NCI-H345 treated with DMSO at 0.1 percent for 48 hours (cell line): ENCODE measurements at regions not wholly inside any gene's neighbourhood (a gene's known extent, or its start where the extent isn't known, plus 50 kb on each side); places are given as distances from the start of the nearest gene placed in this dataset.

Experiments used
- DNase-seq: peaks from one replicate; lab custom pipeline; 2025; ENCODE audit not compliant: unreplicated experiment; lab: John Stamatoyannopoulos, UW

DNA sequence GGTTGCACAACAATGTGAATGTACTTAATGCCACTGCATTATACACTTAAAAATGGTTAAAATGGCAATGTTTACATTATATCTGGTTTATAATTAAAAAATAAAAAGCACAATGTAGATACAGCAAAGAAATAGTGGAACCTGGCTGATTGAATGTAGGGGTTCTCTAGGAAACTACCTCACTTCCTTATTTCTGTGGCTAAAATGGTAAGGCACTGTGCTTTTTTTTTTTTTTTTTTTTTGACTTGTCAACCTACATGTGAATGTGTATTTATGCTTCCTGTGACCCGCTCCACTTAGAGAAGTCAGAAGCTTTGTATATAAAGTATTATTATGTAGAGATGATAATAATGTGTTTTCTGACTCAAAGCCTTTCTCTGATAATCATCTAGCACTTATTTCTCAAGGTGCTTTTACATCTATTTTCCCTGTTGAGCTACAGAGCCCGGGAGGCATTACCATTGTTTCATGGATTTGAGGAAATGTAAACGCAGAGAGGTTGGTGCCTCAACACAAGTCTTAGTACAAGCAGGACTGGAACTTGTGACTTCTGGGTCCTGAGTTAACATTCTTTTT lies 55.0 kb downstream of the SOX4 start:
- DNase-seq, result no peak

DNA sequence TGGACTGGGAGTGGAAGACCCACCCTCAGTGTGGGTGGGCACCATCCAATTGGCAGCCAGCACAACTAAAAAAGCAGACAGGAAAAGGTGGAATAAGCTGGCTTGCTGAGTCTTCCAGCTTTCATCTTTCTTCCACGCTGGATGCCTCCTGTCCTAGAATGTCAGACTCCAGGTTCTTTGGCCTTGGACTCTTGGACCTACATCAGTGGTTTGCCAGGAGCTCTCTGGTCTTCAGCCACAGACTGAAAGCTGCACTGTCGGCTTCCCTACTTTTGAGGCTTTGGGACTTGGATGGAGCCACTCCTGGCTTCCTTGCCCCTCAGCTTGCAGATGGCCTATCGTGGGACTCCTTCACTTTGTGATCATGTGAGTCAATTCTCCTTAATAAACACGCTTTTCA lies 59.8 kb downstream of the SOX4 start:
- no peak for DNase-seq

DNA sequence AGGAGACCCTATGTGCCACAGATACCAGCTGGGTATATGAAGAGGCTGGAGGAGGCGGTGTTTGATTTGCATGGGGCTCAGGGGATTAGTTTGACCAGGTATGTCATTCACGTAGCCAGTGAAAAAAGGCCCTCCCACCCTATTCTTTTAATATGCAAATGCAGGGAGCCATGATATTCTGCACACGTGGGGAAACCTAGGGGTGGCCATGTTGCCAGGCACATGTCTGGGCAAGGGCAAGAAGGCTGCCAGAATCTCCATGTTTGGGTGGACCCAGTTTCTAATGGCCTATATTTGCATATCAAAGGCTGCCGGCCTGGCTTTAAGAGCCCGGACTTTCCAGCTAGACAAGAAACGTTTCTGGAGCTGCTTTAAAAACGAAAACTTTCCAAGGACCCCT lies 60.4 kb downstream of the SOX4 start:
- no peak for DNase-seq

DNA sequence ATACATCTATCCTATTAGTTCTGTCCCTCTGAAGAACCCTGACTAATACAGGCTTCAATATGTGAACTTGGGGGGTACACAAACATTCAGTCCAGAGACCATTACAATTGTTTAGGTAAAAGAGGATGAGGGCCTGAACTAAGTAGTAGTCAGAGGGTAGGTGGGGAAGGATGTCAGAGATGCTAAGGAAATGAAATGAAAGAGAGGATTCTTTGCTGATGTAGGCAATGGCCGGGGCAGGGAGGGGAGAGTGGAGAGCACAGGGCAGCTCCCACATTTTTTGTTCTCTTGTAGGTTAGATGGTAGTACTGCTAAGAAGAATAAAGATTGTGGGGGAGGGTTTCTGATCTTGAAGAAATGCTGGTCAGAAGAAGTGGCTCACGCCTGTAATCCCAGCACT lies 60.8 kb downstream of the SOX4 start:
- DNase-seq, result no peak

DNA sequence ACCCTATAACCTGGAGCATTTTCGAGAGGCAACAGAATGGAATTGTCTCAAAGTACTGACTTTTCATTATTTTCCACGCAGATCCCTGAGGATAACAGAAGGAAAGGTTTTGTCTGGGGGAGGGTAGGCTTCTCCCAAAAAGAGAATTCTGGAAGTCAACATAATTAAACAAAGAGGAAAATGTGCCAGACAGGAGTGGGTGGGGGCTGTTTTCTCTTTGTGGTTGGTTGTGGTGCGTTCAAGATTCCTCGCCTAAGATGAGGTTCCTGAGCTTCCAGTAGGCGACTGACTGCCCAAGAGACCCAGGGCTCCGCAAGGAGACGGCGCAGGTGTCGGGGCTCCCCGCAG lies 70.4 kb downstream of the SOX4 start:
- DNase-seq, result no peak

DNA sequence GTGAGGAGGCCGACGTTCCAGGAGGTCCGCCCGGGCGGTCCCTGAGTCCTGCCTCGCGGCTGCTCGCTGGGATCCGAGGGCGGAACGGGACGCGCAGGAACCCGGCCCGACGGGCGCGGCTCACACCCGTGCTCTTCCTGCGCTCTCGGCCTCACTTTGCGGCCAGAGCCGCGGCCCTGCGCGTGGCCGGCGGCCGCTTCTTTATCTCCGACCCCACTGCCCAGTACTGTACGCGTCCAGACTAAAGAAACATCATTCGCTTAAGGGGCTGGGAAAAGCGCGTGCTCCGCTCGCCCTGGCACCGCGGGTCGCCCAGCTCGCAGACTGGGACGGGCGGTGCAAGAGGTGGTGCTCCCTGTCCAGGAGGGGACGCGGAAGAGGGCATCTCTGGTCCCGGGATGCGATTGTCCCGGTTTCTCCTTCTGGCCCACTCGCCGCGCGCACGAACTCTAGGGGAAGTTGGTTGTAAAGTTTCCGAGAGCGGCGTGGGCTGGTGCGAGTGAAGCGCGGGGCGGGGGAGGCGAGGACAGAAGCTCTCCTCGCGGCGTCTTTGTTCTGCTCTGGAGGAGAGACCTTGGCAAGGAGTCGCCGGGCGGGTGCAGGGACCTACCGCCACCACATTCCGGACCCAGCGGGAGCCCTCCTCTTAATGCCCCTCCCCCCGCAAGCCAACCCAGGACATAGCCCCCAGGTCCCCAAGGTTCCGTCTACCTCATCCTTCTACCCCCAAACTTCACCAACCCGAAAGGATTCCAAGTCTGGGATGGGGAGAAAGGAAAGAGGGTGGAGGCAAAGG lies 71.0 kb downstream of the SOX4 start:
- DNase-seq, result no peak

DNA sequence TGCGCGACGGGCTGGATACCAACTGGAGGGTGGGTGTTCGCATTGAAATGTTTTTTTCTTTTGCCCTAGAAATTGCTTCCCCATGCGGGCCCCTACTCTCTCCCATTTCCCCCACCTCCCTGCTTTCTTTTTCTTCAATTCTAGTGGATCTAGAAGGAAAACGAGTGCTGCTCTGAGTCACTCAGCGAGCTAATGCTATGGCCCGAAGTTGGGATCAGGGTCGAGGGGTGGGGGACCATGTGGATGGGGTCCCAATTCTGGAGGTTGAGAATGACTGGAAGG lies 71.5 kb downstream of the SOX4 start:
- DNase-seq, result no peak

DNA sequence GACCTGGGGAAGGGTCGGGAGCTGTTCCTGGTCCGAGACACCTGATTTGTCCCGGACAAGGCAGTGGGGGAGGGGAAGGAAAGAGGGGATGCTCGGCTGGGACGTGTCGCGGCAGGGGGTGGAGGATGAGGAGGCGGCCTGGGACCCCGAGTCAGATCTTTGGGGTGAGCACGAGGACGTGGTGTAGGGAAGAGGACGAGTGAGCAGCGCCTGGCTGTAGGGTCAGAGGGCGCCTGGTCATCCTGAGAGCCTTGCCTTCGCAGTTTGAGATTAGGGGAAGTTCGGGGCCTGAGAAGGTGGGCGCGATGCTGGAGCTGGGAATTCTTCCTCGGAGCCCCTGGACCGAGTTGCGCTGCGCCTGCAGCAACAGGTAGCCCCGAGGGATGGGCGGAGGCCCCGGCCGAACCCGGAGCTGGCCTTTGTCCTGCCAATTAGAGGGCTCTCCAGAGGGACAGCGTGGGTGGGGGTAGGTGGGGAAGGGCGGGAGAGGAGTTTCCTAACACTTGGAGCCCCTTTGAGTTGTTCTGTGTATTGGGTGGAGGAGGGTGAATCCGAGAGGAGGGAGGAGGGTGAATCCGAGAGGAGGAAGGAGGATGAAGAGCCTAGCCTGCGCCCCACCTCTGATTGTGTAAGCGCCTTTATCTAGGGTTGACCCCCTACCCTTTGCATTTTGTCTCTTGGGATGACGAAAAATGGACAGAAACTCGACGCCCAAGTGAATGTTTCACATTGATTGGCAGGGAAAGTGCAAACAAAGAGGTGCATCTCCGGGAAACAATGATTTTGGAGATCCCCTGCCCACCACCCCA lies 72.0 kb downstream of the SOX4 start:
- DNase-seq, result no peak

DNA sequence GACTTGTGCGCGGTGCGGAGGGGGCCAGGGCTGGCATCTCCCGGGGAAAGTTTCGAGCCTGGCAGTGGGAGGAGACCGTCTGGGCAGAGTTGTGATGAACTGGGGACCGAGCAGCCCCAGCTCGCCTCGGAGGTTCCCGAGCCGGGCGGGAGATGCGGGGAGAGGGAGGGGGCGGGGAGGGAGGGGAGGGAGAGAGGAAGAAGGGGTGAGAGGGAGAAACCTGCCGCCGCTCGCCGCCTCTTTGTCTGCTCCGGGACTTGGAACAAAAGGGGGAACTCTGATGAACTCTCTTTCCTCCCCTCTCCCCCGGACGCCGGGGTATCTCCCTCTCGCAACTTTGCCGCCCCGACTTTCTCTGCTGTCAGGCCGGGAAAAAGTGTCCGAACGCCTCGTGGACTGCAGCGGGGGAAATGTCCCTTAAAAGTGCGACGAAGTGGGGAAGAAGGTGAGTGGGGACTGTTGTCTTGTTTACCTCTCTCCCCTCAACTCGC lies 72.7 kb downstream of the SOX4 start:
- no peak for DNase-seq

DNA sequence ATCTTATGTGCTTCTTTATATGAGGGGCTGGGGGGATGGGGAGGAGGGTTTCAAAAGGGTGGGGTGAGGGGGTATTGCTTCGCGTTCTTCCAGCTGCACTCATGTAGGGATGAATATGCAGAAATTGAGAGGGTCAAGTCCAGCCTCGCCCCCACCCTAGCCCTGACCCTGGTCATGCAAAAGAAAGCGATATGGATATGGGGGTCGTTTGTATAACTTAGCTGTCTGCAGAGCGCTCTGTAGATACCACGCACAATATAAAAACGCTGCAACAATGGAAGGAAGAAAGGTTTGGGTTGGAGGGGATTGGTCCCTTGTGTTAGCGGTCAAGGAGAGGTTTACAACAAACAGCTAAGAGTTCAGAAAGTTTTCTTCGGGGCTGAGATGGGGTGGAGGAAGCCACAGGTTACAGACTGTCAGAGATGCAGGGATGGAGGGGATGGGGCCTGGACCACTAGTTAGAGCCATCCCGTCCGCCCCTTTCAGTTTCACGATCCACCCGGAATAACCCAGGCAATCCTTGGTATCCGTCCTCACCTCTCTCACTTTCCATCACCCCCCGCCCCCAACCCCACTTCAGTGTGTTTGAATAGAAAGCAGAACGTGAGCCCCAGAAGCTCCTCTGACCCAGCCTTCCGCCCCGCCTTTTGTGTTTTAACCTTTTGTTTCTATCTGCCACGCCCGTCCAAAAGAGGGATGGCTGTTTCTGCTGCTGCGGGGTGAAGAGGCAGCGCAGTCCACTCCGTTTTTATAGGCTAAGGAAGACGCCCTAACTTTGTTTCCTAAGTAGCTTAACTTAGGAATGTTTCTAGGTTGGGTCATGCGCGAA lies 73.5 kb downstream of the SOX4 start:
- no peak for DNase-seq

DNA sequence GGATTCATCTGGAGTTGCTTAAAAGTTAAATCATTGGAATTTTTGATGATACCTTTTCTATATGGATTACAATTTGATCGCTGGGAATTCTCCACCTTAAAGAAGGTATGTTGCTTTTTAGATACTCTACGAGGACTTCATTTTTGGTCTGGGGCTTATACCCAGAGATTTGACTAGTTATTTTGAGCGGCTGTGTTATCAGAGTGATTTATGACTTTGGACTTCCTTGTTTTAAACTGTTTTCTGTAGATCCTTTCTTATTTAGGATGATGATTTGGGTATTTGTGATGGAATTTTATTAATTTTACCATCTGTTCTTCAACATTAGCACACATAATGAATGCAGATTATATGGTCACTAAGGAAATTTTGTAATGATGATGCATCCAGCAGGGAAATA lies 75.2 kb downstream of the SOX4 start:
- DNase-seq, result no peak

DNA sequence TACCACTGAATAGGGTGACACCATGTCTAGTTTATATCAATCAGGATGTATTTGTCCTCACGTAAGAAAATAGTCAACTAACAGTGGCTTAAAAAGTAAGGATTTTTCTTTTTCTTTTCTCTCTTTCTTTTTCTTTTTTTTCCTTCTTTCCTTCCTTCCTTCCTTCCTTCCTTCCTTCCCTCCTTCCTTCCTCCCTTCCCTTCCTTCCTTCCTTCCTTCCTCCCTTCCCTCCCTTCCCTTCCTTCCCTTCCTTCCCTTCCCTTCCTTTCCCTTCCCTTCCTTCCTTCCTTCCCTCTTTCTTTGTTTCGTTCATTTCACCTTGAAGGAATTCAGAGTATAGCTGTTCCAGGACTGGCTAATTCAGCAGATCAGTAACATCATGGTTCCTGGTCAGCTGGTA lies 83.2 kb downstream of the SOX4 start:
- no peak for DNase-seq

DNA sequence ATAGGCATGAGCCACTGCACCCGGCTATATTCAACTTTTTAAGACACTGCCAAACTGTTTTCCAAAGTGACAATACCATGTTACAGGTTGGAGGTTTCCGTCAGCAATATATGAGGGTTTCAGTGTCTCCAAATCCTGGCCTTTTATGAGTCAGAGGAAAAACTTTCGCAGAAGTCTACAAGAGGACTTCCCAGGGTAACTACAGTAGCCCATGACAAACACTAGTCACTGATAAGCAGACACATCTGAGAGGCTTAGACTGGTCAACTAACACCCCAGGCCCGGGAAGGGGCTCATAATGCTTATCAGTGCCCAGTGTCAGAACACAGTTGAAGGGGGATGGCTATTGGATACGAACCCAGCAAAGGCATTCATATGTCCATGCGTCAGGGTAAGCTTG lies 85.4 kb downstream of the SOX4 start:
- no peak for DNase-seq

DNA sequence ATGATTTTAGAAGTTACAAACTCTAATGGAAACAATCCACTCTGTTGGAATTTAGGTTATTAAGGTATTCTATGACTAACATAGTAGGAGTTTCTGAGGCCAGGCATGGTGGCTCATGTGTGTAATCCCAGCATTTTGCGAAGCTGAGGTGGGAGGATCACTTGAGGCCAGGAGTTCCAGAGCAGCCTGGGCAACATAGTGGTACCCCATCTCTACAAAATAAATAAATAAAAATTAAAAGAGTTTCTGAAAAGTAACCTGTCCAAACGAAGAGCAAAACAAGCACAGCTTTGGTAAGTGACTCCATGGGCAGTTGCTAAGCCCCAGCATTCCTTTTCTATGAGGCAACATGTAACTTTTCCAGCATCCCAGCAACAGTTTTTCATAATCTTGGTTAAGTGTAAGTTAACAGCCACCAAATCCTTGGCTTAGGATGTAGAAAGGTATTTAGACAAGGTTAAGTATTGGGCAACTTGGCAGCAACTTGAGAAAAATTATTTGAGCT lies 86.3 kb downstream of the SOX4 start:
- no peak for DNase-seq

DNA sequence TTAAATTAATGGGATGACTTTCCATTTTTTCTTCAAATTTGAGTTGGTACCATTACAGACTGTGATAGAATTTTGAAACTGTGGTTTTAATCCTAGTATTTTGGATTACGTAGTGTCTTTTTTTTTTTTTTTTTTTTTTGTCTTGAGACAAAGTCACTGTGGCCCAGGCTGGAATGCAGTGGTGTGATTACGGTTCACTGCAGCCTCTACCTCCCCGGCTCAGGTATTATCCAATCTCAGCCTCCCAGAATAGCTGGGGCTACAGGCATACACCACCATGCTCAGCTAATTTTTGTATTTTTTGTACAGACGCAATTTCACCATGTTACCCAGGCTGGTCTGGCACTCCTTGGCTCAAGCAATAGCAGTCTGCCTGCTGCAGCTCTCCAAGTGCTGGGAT lies 87.1 kb downstream of the SOX4 start:
- DNase-seq, result no peak

DNA sequence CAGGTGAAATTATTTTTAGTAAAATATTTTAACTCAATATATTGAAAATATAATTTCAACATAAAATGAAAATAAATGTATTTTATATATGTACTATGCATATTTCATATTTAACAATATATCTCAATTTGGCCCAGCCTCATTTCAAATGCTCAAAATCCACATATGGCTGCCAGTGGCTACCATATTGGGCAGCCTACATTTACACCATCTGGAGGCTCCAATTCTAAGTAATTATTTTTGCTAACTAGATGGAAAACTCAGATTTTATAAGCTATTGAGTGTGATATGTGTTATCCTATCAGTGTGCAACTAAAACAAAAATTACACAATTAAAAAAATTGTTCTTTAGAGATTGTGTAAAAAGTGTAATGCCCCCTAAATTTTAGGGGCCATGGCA lies 96.9 kb downstream of the SOX4 start:
- DNase-seq, result no peak

DNA sequence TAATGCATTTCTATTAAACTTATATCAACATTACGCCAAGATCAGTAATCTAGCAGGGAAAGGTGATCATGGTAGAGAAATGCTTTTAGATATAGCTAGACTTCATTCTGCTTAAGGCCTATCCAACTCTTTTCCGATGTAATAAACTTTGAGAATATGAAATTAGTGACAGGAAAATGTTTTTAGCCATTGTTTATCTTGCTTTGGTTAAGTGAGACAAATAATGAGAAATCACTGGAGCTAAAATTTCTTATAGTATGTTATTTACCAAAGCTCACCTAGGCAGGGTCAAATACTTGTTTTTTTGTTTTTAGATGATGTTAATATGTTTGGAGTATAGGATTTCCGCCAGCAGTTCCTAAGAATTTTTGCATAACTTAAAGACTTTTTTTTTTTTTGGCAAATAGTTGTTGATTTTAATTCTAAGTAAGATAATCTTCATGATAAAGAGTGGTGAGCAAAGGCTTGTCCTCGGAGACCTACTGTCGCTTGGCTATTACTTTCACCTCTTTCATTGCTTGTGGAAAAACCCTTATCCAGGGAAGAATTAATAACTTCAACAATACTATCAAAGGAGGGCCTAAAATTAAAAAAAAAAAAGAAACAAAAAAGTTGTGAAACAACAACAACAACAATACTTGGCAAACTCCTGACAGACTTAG lies 98.3 kb downstream of the SOX4 start:
- DNase-seq, result no peak

DNA sequence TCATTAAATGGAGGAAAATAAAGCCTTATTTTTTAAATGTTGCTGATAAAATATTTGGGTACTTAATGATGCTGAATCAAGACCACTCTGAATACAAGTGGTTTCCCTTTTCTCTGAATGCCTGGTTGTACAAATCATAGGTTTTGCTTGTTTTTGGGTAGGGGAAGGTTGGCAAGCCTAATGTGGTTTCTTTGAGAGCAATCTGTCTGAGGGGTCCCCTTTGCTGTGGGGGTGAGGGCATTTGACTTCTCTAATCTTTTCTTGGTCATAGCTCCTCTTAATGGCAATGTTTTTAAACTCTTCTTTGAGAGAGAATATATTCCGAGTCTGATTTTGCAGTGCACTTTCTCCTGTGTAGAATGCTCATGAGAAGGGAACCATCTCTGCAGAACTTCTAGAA lies 99.2 kb downstream of the SOX4 start:
- DNase-seq, result no peak

DNA sequence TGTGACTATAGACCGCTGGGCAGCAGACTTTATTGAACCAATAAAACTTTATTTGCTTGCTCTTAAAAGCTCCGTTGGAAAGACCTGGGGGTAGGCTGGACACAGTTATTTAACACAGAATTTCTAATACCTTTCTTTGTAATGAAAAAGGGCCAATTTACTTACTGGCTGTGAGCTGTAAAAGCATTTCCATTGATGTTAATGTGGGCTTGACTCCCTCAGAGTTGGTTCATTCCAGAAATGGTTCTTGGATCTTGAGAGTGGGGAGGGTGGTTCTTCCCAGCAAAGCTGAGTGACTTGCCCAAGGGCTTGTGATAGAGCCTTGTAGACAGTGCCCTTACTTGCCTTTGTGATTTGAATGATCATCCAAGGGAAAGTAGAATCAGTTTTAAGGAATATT lies 100.6 kb downstream of the SOX4 start:
- no peak for DNase-seq

DNA sequence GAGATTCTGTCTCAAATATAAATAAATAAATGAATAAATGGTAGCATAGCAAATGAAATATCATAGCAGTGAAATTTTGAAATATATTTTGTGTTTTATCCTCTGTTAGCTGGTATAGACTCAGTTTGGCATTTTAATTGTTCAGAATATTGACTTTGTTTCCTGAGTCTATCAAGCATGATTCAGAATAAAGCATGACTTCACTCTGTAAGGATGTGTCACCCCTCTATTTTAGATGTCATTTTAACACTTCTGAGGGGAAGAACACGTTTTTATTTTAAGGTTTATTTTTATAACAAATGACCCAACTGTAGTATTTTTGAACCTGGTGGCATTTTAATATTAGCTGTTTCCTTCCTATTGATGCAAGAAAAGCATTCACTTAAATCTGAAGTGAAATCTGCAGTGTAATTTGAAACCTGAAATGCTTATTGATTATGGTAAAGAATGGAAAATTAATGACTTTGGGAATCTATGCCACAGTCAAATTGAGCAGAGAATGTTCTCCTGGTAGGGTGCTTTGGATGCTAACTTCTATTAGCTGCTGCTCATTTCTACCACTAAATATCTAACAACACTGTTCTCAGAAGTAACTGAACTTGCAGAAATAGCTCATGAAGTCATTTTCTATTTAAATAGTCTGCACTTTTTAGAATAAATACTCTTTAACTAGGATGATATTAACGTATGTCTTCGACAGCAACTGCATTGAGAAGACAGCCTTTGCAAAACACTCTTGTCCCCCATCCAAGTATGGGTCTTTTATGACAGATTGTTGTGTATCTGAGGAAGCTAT lies 114.2 kb downstream of the SOX4 start:
- no peak for DNase-seq
